Neural cell (in vitro differentiated cells): ENCODE measurements at regions not wholly inside any gene's neighbourhood (a gene's known extent, or its start where the extent isn't known, plus 50 kb on each side); places are given as distances from the start of the nearest gene placed in this dataset.

Source experiments
- H2AFZ ChIP-seq: fragments of 200-600, 300-800 bp; sonication (generic), shearing (Covaris generic); 2 replicates; pipeline ENCODE4 v1.6.0; 2014; ENCODE audit warnings: low read depth, mild to moderate bottlenecking, antibody characterized with exemption, low read length, moderate library complexity
- H3F3A ChIP-seq: fragments of 200-600 bp; shearing (Covaris generic); 2 replicates; pipeline ENCODE4 v1.6.1; 2016; ENCODE audit warnings: mild to moderate bottlenecking, moderate library complexity, mixed read lengths, antibody characterized with exemption, low read length; ENCODE audit not compliant: insufficient read depth, poor library complexity, severe bottlenecking
- H3K27ac ChIP-seq: fragments of 200-600, 300-800 bp; sonication (generic), shearing (Covaris generic); 2 replicates; pipeline ENCODE4 v1.5.1; 2014; ENCODE audit warnings: mild to moderate bottlenecking, low read length, moderate library complexity
- H3K27me3 ChIP-seq: fragments of 300-800, 200-600 bp; sonication (generic), shearing (Covaris generic); 2 replicates; pipeline ENCODE4 v1.6.0; 2014; ENCODE audit warnings: mild to moderate bottlenecking, low read depth, low read length, moderate library complexity; ENCODE audit not compliant: insufficient read depth
- H3K36me3 ChIP-seq: fragments of 300-800, 200-600 bp; sonication (generic), shearing (Covaris generic); 2 replicates; pipeline ENCODE4 v1.5.1; 2014; ENCODE audit warnings: mild to moderate bottlenecking, antibody characterized with exemption, low read length, moderate library complexity; ENCODE audit not compliant: insufficient read depth
- H3K4me2 ChIP-seq: fragments of 300-800, 200-600 bp; sonication (generic), shearing (Covaris generic); 2 replicates; pipeline ENCODE4 v1.6.0; 2014; ENCODE audit warnings: mild to moderate bottlenecking, low read length
- H3K4me3 ChIP-seq: fragments of 300-800, 200-600 bp; sonication (generic), shearing (Covaris generic); 2 replicates; pipeline ENCODE4 v1.5.1; 2014; ENCODE audit warnings: mild to moderate bottlenecking, low read length, moderate library complexity
- H3K79me2 ChIP-seq: fragments of 200-600 bp; shearing (Covaris generic); replicated peaks from 2 replicates; pipeline ENCODE4 v1.6.0; 2014; ENCODE audit warnings: mild to moderate bottlenecking, low read length, moderate library complexity; ENCODE audit not compliant: insufficient read depth
- H3K9ac ChIP-seq: fragments of 300-800, 200-600 bp; sonication (generic), shearing (Covaris generic); 2 replicates; pipeline ENCODE4 v1.6.1; 2016; ENCODE audit warnings: mild to moderate bottlenecking, low read length, mixed read lengths
- H3K9me2 ChIP-seq: fragments of 200-600 bp; shearing (Covaris generic); 2 replicates; pipeline ENCODE4 v1.6.1; 2016; ENCODE audit warnings: mild to moderate bottlenecking, low read length, mixed read lengths; ENCODE audit not compliant: insufficient read depth
- H3K9me3 ChIP-seq: fragments of 200-600, 300-800 bp; sonication (generic), shearing (Covaris generic); 2 replicates; pipeline ENCODE4 v1.6.1; 2016; ENCODE audit warnings: mild to moderate bottlenecking, mixed run types, low read length, moderate library complexity, mixed read lengths
- H4K20me1 ChIP-seq: fragments of 200-600 bp; shearing (Covaris generic); 2 replicates; pipeline ENCODE4 v1.6.1; 2016; ENCODE audit warnings: mild to moderate bottlenecking, mixed run types; ENCODE audit not compliant: insufficient read depth
- CTCF ChIP-seq: fragments of 450-650 bp; IDR thresholded peaks from 2 replicates; pipeline ENCODE4 v1.5.1; 2014; ENCODE audit warnings: antibody characterized with exemption, mild to moderate bottlenecking, moderate library complexity; ENCODE audit not compliant: poor library complexity, severe bottlenecking
- EP300 ChIP-seq: fragments of 450-650 bp; conservative IDR thresholded peaks from 2 replicates; pipeline ENCODE4 v1.6.1; 2014; ENCODE audit warnings: antibody characterized with exemption, mild to moderate bottlenecking, moderate library complexity; ENCODE audit not compliant: poor library complexity, severe bottlenecking
- EZH2 ChIP-seq: fragments of 200-600, 300-800 bp; shearing (Covaris generic), sonication (generic); IDR thresholded peaks from 2 replicates; pipeline ENCODE4 v1.6.1; 2014; ENCODE audit warnings: antibody characterized with exemption, low read length, borderline replicate concordance, mild to moderate bottlenecking; ENCODE audit not compliant: insufficient read depth, poor library complexity, severe bottlenecking
- MXI1 ChIP-seq: fragments of 450-650 bp; conservative IDR thresholded peaks from 2 replicates; pipeline ENCODE4 v1.6.1; 2014; ENCODE audit warnings: antibody characterized with exemption, mild to moderate bottlenecking; ENCODE audit not compliant: poor library complexity, severe bottlenecking
- POLR2AphosphoS5 ChIP-seq: IDR thresholded peaks from 2 replicates; pipeline ENCODE4 v1.6.1; 2012
- RAD21 ChIP-seq: fragments of 450-650 bp; conservative IDR thresholded peaks from 2 replicates; pipeline ENCODE4 v1.6.1; 2014; ENCODE audit warnings: antibody characterized with exemption, mild to moderate bottlenecking, moderate library complexity
- REST ChIP-seq: IDR thresholded peaks from 2 replicates; pipeline ENCODE4 v1.6.1; 2012; ENCODE audit warnings: borderline replicate concordance
- SMC3 ChIP-seq: fragments of 450-650 bp; conservative IDR thresholded peaks from 2 replicates; pipeline ENCODE4 v1.6.1; 2014; ENCODE audit warnings: antibody characterized with exemption, mild to moderate bottlenecking, moderate library complexity; ENCODE audit not compliant: poor library complexity
- TAF1 ChIP-seq: IDR thresholded peaks from 2 replicates; pipeline ENCODE4 v1.6.1; 2012; ENCODE audit warnings: low read depth

GRCh38 chr13:77817521-77817920 is 101.1 kb downstream of the EDNRB start:
- Histone ChIP-seq H4K20me1 (no peaks in the 10 kb centered on the region), H3K4me2 (no peak overlapping the region), H3F3A (no peaks in the 10 kb centered on the region), H3K9me2 (no peaks in the 10 kb centered on the region), H3K27ac (no peak overlapping the region), H3K4me3 (no peak overlapping the region), H3K9ac (no peak overlapping the region), H3K36me3 (no peaks in the 10 kb centered on the region), H3K9me3 (no peaks in the 10 kb centered on the region), H2AFZ (no peak overlapping the region), H3K27me3 (no peaks in the 10 kb centered on the region), H3K79me2 (no peaks in the 10 kb centered on the region)
- no peak for TF ChIP-seq SMC3
- no peak for TF ChIP-seq MXI1
- TF ChIP-seq RAD21, result no peak
- no peak for TF ChIP-seq EZH2
- TF ChIP-seq TAF1, result no peak
- no peak for TF ChIP-seq POLR2AphosphoS5
- TF ChIP-seq REST, result no peak
- no peak for TF ChIP-seq EP300
- no peak for TF ChIP-seq CTCF

- TF ChIP-seq EP300, result no peak
- no peak for TF ChIP-seq TAF1
- no peak for TF ChIP-seq CTCF
- H3K4me3 ChIP-seq, result no peak overlapping the region
- H3K27me3 ChIP-seq, result no peaks in the 10 kb centered on the region
- no peaks in the 10 kb centered on the region for H3K9me3 ChIP-seq
- H2AFZ ChIP-seq, result no peak overlapping the region
- H3K36me3 ChIP-seq, result no peaks in the 10 kb centered on the region
- H3K4me2 ChIP-seq, result no peak overlapping the region
- H3K9ac ChIP-seq, result no peak overlapping the region
- no peaks in the 10 kb centered on the region for H4K20me1 ChIP-seq
- H3K9me2 ChIP-seq, result no peaks in the 10 kb centered on the region
- no peak overlapping the region for H3K27ac ChIP-seq
- H3F3A ChIP-seq, result no peaks in the 10 kb centered on the region
- no peaks in the 10 kb centered on the region for H3K79me2 ChIP-seq
Observed at GRCh38 chr13:77815330-77815729, 103.3 kb downstream of the EDNRB start.
